ENCODE measurements at regions not wholly inside any gene's neighbourhood (a gene's known extent, or its start where the extent isn't known, plus 50 kb on each side); places are given as distances from the start of the nearest gene placed in this dataset.

GRCh38 chr5:166340039-166340438, 1951.4 kb upstream of the WWC1 start:
- no peak overlapping the region for H3K4me3 ChIP-seq (ENCODE audit: low read depth, low read length)
- in situ Hi-C loops (cut with HindIII; ENCODE audit: low sequenced_read_pairs) = no loop called here
- no peak for TF ChIP-seq CTCF (IDR thresholded peaks at IDR 0.05; ENCODE audit: low read depth, low read length, missing control alignments)
- DNase-seq (ENCODE audit: low read depth) = no peak

GRCh38 chr5:166341740-166342337, 1949.6 kb upstream of the WWC1 start:
- no peak for TF ChIP-seq CTCF (IDR thresholded peaks at IDR 0.05; ENCODE audit: low read depth, low read length, missing control alignments)
- no peak for DNase-seq (ENCODE audit: low read depth)
- in situ Hi-C loops (cut with HindIII; ENCODE audit: low sequenced_read_pairs) = no loop called here
- H3K4me3 ChIP-seq (ENCODE audit: low read depth, low read length) = no peak overlapping the region

- H3K4me3 ChIP-seq (ENCODE audit: low read depth, low read length) = no peak overlapping the region
- in situ Hi-C loops (cut with HindIII; ENCODE audit: low sequenced_read_pairs) = no loop called here
- TF ChIP-seq CTCF (IDR thresholded peaks at IDR 0.05; ENCODE audit: low read depth, low read length, missing control alignments) = no peak
- DNase-seq (ENCODE audit: low read depth) = no peak
These were observed 1949.0 kb upstream of the WWC1 start for GRCh38 chr5:166342402-166342801.

GRCh38 chr5:166346726-166347374, 1944.6 kb upstream of the WWC1 start:
- in situ Hi-C loops (cut with HindIII; ENCODE audit: low sequenced_read_pairs) = no loop called here
- TF ChIP-seq CTCF (IDR thresholded peaks at IDR 0.05; ENCODE audit: low read depth, low read length, missing control alignments) = no peak
- no peak overlapping the region for H3K4me3 ChIP-seq (ENCODE audit: low read depth, low read length)
- DNase-seq (ENCODE audit: low read depth) = no peak

GRCh38 chr5:166349046-166349445, 1942.4 kb upstream of the WWC1 start:
- no peak overlapping the region for H3K4me3 ChIP-seq (ENCODE audit: low read depth, low read length)
- no peak for DNase-seq (ENCODE audit: low read depth)
- TF ChIP-seq CTCF (IDR thresholded peaks at IDR 0.05; ENCODE audit: low read depth, low read length, missing control alignments) = no peak
- in situ Hi-C loops (cut with HindIII; ENCODE audit: low sequenced_read_pairs) = no loop called here

GRCh38 chr5:166353580-166353979, 1937.9 kb upstream of the WWC1 start:
- in situ Hi-C loops (cut with HindIII; ENCODE audit: low sequenced_read_pairs) = loop anchor here (5.0 kb wide), 1 partner anchor 54 kb away; no protein-coding TSS in a partner anchor
- TF ChIP-seq CTCF (IDR thresholded peaks at IDR 0.05; ENCODE audit: low read depth, low read length, missing control alignments) = no peak
- H3K4me3 ChIP-seq (ENCODE audit: low read depth, low read length) = no peak overlapping the region
- DNase-seq (ENCODE audit: low read depth) = no peak

Data from astrocyte of the cerebellum (primary cell).